ENCODE measurements at regions not wholly inside any gene's neighbourhood (a gene's known extent, or its start where the extent isn't known, plus 50 kb on each side); places are given as distances from the start of the nearest gene placed in this dataset.

GRCh38 chr1:58246549-58246948 lies 300.0 kb downstream of the OMA1 start:
- no peaks in the 10 kb centered on the region for H3K36me3 ChIP-seq (ENCODE audit: control insufficient read depth in 2 of 2, insufficient read depth in 2 of 2, low read length in 1 of 2)
- intact Hi-C loops (cut with micrococcal nuclease; ENCODE audit: unreplicated experiment) (no loop called here), in situ Hi-C loops (cut with MboI) (no loop called here)
- H3K27me3 ChIP-seq (replicated peaks in 1 of 2; ENCODE audit: control insufficient read depth in 2 of 2, insufficient read depth in 2 of 2, low read length in 1 of 2), result peaks cover 5 to 6% of the 10 kb centered on the region in 2 experiments; a peak in 3 of 4 replicates
- FAIRE-seq, result no peak
- no peak for DNase-seq (ENCODE audit: low read depth, low spot score)
- no TSS peak for BruUV-seq (replicated peaks)
- CTCF ChIA-PET, result no interaction called here
- SMC1A ChIA-PET (ENCODE audit: uncharacterized antibody, unreplicated experiment), result no interaction called here
- no peak overlapping the region for H3K4me2 ChIP-seq (ENCODE audit: control insufficient read depth, insufficient read depth)
- no peaks in the 10 kb centered on the region for H4K20me1 ChIP-seq (ENCODE audit: control insufficient read depth, insufficient read depth)
- no peak overlapping the region for H2AFZ ChIP-seq (ENCODE audit: control insufficient read depth, low read depth, low read length)
- H3K9me3 ChIP-seq (replicated peaks; ENCODE audit: control insufficient read depth, insufficient read depth, low read length), result no peaks in the 10 kb centered on the region
- no peaks in the 10 kb centered on the region for H3K79me2 ChIP-seq (ENCODE audit: control insufficient read depth, insufficient read depth, low read length)
- RAD21 ChIA-PET (ENCODE audit: unreplicated experiment), result no interaction called here
- ATAC-seq, result no peak
- no peak overlapping the region for H3K27ac ChIP-seq (ENCODE audit: control insufficient read depth, insufficient read depth)
- no peak overlapping the region for H3K4me3 ChIP-seq
- H3K4me1 ChIP-seq (ENCODE audit: control insufficient read depth, insufficient read depth, low read length), result no peaks in the 10 kb centered on the region
- POLR2A ChIA-PET, result no interaction called here
- H3K9ac ChIP-seq (ENCODE audit: control insufficient read depth, insufficient read depth, low read length), result no peak overlapping the region
- 73% methylated on average over 4 of the region's 4 CpGs for WGBS (ENCODE audit: insufficient coverage, insufficient replicate concordance, low lambda C conversion rate, missing lambda C conversion rate)
- TF ChIP-seq POLR2AphosphoS5 (IDR thresholded peaks at IDR 0.05; ENCODE audit: low read length) (no peak), ZBED1 (IDR thresholded peaks at IDR 0.05; ENCODE audit: borderline replicate concordance) (no peak), IRF3 (IDR thresholded peaks at IDR 0.05) (no peak), PBX3 (IDR thresholded peaks at IDR 0.05; ENCODE audit: insufficient replicate concordance, low read depth, low read length) (peak; percentile 48), USF2 (IDR thresholded peaks at IDR 0.05; ENCODE audit: borderline replicate concordance, low read depth, low read length) (no peak), FOXK2 (IDR thresholded peaks at IDR 0.05) (no peak), PAX5 (IDR thresholded peaks at IDR 0.05; ENCODE audit: borderline replicate concordance, low read depth, low read length) (no peak), RFX5 (IDR thresholded peaks at IDR 0.05; ENCODE audit: low read depth, low read length) (no peak), NFIC (IDR thresholded peaks at IDR 0.05; ENCODE audit: low read depth, low read length) (0 out of 2 replicates have a peak, but pooled peaks have one; percentile 34), PAX8 (IDR thresholded peaks at IDR 0.05) (no peak), MYB (IDR thresholded peaks at IDR 0.05; ENCODE audit: borderline replicate concordance, low read depth, low read length) (no peak), KLF5 (IDR thresholded peaks at IDR 0.05; ENCODE audit: partially characterized antibody) (no peak), SUZ12 (IDR thresholded peaks at IDR 0.05; ENCODE audit: unreplicated experiment) (no peak), TCF3 (IDR thresholded peaks at IDR 0.05; ENCODE audit: borderline replicate concordance, insufficient read depth, low read depth, low read length) (0 out of 2 replicates have a peak, but pooled peaks have one; percentile 3), TBL1XR1 (IDR thresholded peaks at IDR 0.05; ENCODE audit: low read depth, low read length) (no peak), MTA2 (IDR thresholded peaks at IDR 0.05; ENCODE audit: low read depth) (no peak), NFXL1 (IDR thresholded peaks at IDR 0.05; ENCODE audit: borderline replicate concordance) (no peak), RBBP5 (conservative IDR thresholded peaks at IDR 0.05) (no peak), ZNF207 (IDR thresholded peaks at IDR 0.05; ENCODE audit: borderline replicate concordance) (no peak), USF1 (IDR thresholded peaks at IDR 0.05; ENCODE audit: borderline replicate concordance, extremely low read length, insufficient read depth, low read depth, low read length) (no peak), SREBF1 (IDR thresholded peaks at IDR 0.05; ENCODE audit: low read length) (no peak), TARDBP (IDR thresholded peaks at IDR 0.05; ENCODE audit: borderline replicate concordance) (no peak), SMARCA5 (IDR thresholded peaks at IDR 0.05) (no peak)

All from GM12878 (cell line).